Neural cell (in vitro differentiated cells): ENCODE measurements at regions not wholly inside any gene's neighbourhood (a gene's known extent, or its start where the extent isn't known, plus 50 kb on each side); places are given as distances from the start of the nearest gene placed in this dataset.

Experiments
- H2AFZ ChIP-seq: fragments of 200-600, 300-800 bp; sonication (generic), shearing (Covaris generic); 2 replicates; pipeline ENCODE4 v1.6.0; 2014; ENCODE audit warnings: low read depth, mild to moderate bottlenecking, antibody characterized with exemption, low read length, moderate library complexity
- H3F3A ChIP-seq: fragments of 200-600 bp; shearing (Covaris generic); 2 replicates; pipeline ENCODE4 v1.6.1; 2016; ENCODE audit warnings: mild to moderate bottlenecking, moderate library complexity, mixed read lengths, antibody characterized with exemption, low read length; ENCODE audit not compliant: insufficient read depth, poor library complexity, severe bottlenecking
- H3K27ac ChIP-seq: fragments of 200-600, 300-800 bp; sonication (generic), shearing (Covaris generic); 2 replicates; pipeline ENCODE4 v1.5.1; 2014; ENCODE audit warnings: mild to moderate bottlenecking, low read length, moderate library complexity
- H3K27me3 ChIP-seq: fragments of 300-800, 200-600 bp; sonication (generic), shearing (Covaris generic); 2 replicates; pipeline ENCODE4 v1.6.0; 2014; ENCODE audit warnings: mild to moderate bottlenecking, low read depth, low read length, moderate library complexity; ENCODE audit not compliant: insufficient read depth
- H3K36me3 ChIP-seq: fragments of 300-800, 200-600 bp; sonication (generic), shearing (Covaris generic); 2 replicates; pipeline ENCODE4 v1.5.1; 2014; ENCODE audit warnings: mild to moderate bottlenecking, antibody characterized with exemption, low read length, moderate library complexity; ENCODE audit not compliant: insufficient read depth
- H3K4me2 ChIP-seq: fragments of 300-800, 200-600 bp; sonication (generic), shearing (Covaris generic); 2 replicates; pipeline ENCODE4 v1.6.0; 2014; ENCODE audit warnings: mild to moderate bottlenecking, low read length
- H3K4me3 ChIP-seq: fragments of 300-800, 200-600 bp; sonication (generic), shearing (Covaris generic); 2 replicates; pipeline ENCODE4 v1.5.1; 2014; ENCODE audit warnings: mild to moderate bottlenecking, low read length, moderate library complexity
- H3K79me2 ChIP-seq: fragments of 200-600 bp; shearing (Covaris generic); replicated peaks from 2 replicates; pipeline ENCODE4 v1.6.0; 2014; ENCODE audit warnings: mild to moderate bottlenecking, low read length, moderate library complexity; ENCODE audit not compliant: insufficient read depth
- H3K9ac ChIP-seq: fragments of 300-800, 200-600 bp; sonication (generic), shearing (Covaris generic); 2 replicates; pipeline ENCODE4 v1.6.1; 2016; ENCODE audit warnings: mild to moderate bottlenecking, low read length, mixed read lengths
- H3K9me2 ChIP-seq: fragments of 200-600 bp; shearing (Covaris generic); 2 replicates; pipeline ENCODE4 v1.6.1; 2016; ENCODE audit warnings: mild to moderate bottlenecking, low read length, mixed read lengths; ENCODE audit not compliant: insufficient read depth
- H3K9me3 ChIP-seq: fragments of 200-600, 300-800 bp; sonication (generic), shearing (Covaris generic); 2 replicates; pipeline ENCODE4 v1.6.1; 2016; ENCODE audit warnings: mild to moderate bottlenecking, mixed run types, low read length, moderate library complexity, mixed read lengths
- H4K20me1 ChIP-seq: fragments of 200-600 bp; shearing (Covaris generic); 2 replicates; pipeline ENCODE4 v1.6.1; 2016; ENCODE audit warnings: mild to moderate bottlenecking, mixed run types; ENCODE audit not compliant: insufficient read depth
- EP300 ChIP-seq: fragments of 450-650 bp; conservative IDR thresholded peaks from 2 replicates; pipeline ENCODE4 v1.6.1; 2014; ENCODE audit warnings: antibody characterized with exemption, mild to moderate bottlenecking, moderate library complexity; ENCODE audit not compliant: poor library complexity, severe bottlenecking
- EZH2 ChIP-seq: fragments of 200-600, 300-800 bp; shearing (Covaris generic), sonication (generic); IDR thresholded peaks from 2 replicates; pipeline ENCODE4 v1.6.1; 2014; ENCODE audit warnings: antibody characterized with exemption, low read length, borderline replicate concordance, mild to moderate bottlenecking; ENCODE audit not compliant: insufficient read depth, poor library complexity, severe bottlenecking
- MXI1 ChIP-seq: fragments of 450-650 bp; conservative IDR thresholded peaks from 2 replicates; pipeline ENCODE4 v1.6.1; 2014; ENCODE audit warnings: antibody characterized with exemption, mild to moderate bottlenecking; ENCODE audit not compliant: poor library complexity, severe bottlenecking
- POLR2AphosphoS5 ChIP-seq: IDR thresholded peaks from 2 replicates; pipeline ENCODE4 v1.6.1; 2012
- RAD21 ChIP-seq: fragments of 450-650 bp; conservative IDR thresholded peaks from 2 replicates; pipeline ENCODE4 v1.6.1; 2014; ENCODE audit warnings: antibody characterized with exemption, mild to moderate bottlenecking, moderate library complexity
- SMC3 ChIP-seq: fragments of 450-650 bp; conservative IDR thresholded peaks from 2 replicates; pipeline ENCODE4 v1.6.1; 2014; ENCODE audit warnings: antibody characterized with exemption, mild to moderate bottlenecking, moderate library complexity; ENCODE audit not compliant: poor library complexity
- TAF1 ChIP-seq: IDR thresholded peaks from 2 replicates; pipeline ENCODE4 v1.6.1; 2012; ENCODE audit warnings: low read depth
- TF ChIP-seq, protein P1 (sequence below): fragments of 450-650 bp; IDR thresholded peaks from 2 replicates; pipeline ENCODE4 v1.5.1; 2014; ENCODE audit warnings: antibody characterized with exemption, mild to moderate bottlenecking, moderate library complexity; ENCODE audit not compliant: poor library complexity, severe bottlenecking
- TF ChIP-seq, protein P2 (sequence below): IDR thresholded peaks from 2 replicates; pipeline ENCODE4 v1.6.1; 2012; ENCODE audit warnings: borderline replicate concordance

DNA sequence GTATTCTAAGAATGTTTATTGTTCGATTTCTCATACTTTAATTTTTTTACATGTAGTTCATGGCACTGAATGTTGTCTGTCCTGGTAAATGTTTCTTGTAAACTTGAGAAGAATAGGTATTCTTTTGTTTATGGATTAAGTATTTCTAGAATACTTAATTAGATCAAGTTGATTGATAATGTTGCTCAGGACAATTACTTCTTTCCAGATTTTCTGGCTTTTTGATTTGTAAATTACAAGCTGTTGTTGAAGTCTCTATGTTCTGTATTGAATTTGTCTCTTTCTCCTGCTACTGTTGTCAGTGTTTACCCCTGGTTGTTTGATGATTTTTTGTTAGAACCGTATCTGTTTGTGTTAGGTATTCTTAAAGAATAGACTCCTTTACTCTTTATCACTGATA, 1720.9 kb upstream of the AGA start:
- TF ChIP-seq MXI1: no peak
- TF ChIP-seq EZH2: no peak
- no peak for TF ChIP-seq RAD21
- no peak for TF ChIP-seq SMC3
- TF ChIP-seq, protein P1, sequence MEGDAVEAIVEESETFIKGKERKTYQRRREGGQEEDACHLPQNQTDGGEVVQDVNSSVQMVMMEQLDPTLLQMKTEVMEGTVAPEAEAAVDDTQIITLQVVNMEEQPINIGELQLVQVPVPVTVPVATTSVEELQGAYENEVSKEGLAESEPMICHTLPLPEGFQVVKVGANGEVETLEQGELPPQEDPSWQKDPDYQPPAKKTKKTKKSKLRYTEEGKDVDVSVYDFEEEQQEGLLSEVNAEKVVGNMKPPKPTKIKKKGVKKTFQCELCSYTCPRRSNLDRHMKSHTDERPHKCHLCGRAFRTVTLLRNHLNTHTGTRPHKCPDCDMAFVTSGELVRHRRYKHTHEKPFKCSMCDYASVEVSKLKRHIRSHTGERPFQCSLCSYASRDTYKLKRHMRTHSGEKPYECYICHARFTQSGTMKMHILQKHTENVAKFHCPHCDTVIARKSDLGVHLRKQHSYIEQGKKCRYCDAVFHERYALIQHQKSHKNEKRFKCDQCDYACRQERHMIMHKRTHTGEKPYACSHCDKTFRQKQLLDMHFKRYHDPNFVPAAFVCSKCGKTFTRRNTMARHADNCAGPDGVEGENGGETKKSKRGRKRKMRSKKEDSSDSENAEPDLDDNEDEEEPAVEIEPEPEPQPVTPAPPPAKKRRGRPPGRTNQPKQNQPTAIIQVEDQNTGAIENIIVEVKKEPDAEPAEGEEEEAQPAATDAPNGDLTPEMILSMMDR: no peak
- no peak for TF ChIP-seq POLR2AphosphoS5
- TF ChIP-seq EP300: no peak
- TF ChIP-seq, protein P2, sequence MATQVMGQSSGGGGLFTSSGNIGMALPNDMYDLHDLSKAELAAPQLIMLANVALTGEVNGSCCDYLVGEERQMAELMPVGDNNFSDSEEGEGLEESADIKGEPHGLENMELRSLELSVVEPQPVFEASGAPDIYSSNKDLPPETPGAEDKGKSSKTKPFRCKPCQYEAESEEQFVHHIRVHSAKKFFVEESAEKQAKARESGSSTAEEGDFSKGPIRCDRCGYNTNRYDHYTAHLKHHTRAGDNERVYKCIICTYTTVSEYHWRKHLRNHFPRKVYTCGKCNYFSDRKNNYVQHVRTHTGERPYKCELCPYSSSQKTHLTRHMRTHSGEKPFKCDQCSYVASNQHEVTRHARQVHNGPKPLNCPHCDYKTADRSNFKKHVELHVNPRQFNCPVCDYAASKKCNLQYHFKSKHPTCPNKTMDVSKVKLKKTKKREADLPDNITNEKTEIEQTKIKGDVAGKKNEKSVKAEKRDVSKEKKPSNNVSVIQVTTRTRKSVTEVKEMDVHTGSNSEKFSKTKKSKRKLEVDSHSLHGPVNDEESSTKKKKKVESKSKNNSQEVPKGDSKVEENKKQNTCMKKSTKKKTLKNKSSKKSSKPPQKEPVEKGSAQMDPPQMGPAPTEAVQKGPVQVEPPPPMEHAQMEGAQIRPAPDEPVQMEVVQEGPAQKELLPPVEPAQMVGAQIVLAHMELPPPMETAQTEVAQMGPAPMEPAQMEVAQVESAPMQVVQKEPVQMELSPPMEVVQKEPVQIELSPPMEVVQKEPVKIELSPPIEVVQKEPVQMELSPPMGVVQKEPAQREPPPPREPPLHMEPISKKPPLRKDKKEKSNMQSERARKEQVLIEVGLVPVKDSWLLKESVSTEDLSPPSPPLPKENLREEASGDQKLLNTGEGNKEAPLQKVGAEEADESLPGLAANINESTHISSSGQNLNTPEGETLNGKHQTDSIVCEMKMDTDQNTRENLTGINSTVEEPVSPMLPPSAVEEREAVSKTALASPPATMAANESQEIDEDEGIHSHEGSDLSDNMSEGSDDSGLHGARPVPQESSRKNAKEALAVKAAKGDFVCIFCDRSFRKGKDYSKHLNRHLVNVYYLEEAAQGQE: no peak
- no peak for TF ChIP-seq TAF1
- no peak overlapping the region for H2AFZ ChIP-seq
- no peaks in the 10 kb centered on the region for H3F3A ChIP-seq
- H3K9ac ChIP-seq: no peak overlapping the region
- H3K27me3 ChIP-seq: no peaks in the 10 kb centered on the region
- no peaks in the 10 kb centered on the region for H3K36me3 ChIP-seq
- H3K4me2 ChIP-seq: no peak overlapping the region
- no peaks in the 10 kb centered on the region for H3K9me2 ChIP-seq
- no peaks in the 10 kb centered on the region for H3K79me2 ChIP-seq
- no peaks in the 10 kb centered on the region for H3K9me3 ChIP-seq
- H4K20me1 ChIP-seq: no peaks in the 10 kb centered on the region
- no peak overlapping the region for H3K4me3 ChIP-seq
- no peak overlapping the region for H3K27ac ChIP-seq

DNA sequence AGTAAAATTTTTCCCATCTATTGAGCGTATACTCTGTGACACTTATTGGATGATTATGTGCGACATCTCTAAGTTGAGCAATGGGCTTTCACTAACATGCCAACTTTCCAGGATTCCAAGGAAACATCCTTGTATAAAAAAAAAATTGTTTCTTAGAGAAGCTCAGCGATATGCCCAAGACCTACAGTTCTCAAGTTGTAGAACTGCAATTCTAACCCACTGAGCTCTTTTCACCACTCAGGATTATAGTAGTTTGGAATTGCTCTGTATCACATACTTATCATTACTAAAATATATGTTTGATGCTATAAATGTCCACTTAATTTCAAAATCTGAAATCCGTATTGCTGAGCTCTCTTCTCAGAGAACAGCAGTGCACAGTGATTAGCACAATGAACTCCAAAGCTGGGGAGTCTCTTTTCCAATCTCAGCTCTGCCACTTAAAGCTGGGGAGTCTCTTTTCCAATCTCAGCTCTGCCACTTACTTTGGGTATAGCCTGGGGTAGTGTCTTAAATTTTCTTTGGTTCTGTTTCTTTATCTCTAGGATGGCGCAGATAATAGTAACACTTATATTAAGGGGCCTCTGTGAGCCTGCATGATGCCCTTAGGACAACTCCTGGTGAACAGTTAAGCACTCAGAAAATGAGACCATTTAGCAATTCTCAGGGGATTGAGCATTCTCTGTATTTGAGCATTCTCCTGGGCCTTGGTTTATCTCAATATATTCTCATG, 1722.2 kb upstream of the AGA start:
- H4K20me1 ChIP-seq: no peaks in the 10 kb centered on the region
- H3F3A ChIP-seq: no peaks in the 10 kb centered on the region
- H3K4me3 ChIP-seq: no peak overlapping the region
- no peak overlapping the region for H3K9ac ChIP-seq
- H3K79me2 ChIP-seq: no peaks in the 10 kb centered on the region
- TF ChIP-seq SMC3 (no peak), EZH2 (no peak), MXI1 (no peak), TAF1 (no peak), POLR2AphosphoS5 (no peak), RAD21 (no peak), EP300 (no peak)
- TF ChIP-seq, protein P1: no peak
- TF ChIP-seq, protein P2: no peak
- no peak overlapping the region for H3K4me2 ChIP-seq
- H3K27ac ChIP-seq: no peak overlapping the region
- H3K36me3 ChIP-seq: no peaks in the 10 kb centered on the region
- H2AFZ ChIP-seq: no peak overlapping the region
- no peaks in the 10 kb centered on the region for H3K9me2 ChIP-seq
- no peaks in the 10 kb centered on the region for H3K27me3 ChIP-seq
- no peaks in the 10 kb centered on the region for H3K9me3 ChIP-seq
